D721Med (cell line): ENCODE measurements at regions not wholly inside any gene's neighbourhood (a gene's known extent, or its start where the extent isn't known, plus 50 kb on each side); places are given as distances from the start of the nearest gene placed in this dataset.
A peak's percentile ranks its signal among the peaks of the same experiment; 100 is the strongest.
"Not testable (repeated sequence)": the region's sequence is repeated elsewhere in the genome, so short reads cannot be mapped to it uniquely, and the experiment has no call there.

Experiments used
- DNase-seq: peaks from one replicate; pipeline ENCODE4 v3.0.0; 2011; ENCODE audit warnings: low spot score; ENCODE audit not compliant: insufficient read length
- FAIRE-seq: peaks from 2 replicates; lab custom pipeline; 2011; peaks lifted over from hg19 to GRCh38; lab: Jason Lieb, UNC
- TF ChIP-seq, protein P1 (sequence below): IDR thresholded peaks from 2 replicates; pipeline ENCODE4 v1.5.1; 2012; ENCODE audit warnings: mild to moderate bottlenecking, control low read depth; ENCODE audit not compliant: insufficient read depth; ENCODE audit errors: missing control alignments

DNA sequence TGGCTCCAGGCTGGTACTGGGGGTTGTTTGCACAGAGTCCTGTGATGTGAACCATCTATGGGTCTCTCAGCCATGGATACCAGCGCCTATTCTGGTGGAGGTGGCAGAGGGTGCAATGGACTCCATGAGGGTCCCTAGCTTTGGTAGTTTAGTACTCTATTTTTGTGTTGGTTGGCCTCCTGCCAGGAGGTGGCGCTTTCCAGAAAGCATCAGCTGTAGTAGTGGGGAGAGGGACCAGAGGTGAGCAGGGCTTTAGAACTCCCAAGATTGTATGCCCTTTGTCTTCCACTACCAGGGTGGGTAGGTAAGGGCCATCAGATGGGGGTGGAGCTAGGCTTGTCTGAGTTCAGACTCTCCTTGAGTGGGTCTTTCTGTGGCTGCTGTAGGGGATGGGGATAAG is 177.6 kb downstream of the TM2D1 start:
- DNase-seq, FAIRE-seq: not testable (repeated sequence)
- TF ChIP-seq, protein P1, sequence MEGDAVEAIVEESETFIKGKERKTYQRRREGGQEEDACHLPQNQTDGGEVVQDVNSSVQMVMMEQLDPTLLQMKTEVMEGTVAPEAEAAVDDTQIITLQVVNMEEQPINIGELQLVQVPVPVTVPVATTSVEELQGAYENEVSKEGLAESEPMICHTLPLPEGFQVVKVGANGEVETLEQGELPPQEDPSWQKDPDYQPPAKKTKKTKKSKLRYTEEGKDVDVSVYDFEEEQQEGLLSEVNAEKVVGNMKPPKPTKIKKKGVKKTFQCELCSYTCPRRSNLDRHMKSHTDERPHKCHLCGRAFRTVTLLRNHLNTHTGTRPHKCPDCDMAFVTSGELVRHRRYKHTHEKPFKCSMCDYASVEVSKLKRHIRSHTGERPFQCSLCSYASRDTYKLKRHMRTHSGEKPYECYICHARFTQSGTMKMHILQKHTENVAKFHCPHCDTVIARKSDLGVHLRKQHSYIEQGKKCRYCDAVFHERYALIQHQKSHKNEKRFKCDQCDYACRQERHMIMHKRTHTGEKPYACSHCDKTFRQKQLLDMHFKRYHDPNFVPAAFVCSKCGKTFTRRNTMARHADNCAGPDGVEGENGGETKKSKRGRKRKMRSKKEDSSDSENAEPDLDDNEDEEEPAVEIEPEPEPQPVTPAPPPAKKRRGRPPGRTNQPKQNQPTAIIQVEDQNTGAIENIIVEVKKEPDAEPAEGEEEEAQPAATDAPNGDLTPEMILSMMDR: peak; percentile 18

DNA sequence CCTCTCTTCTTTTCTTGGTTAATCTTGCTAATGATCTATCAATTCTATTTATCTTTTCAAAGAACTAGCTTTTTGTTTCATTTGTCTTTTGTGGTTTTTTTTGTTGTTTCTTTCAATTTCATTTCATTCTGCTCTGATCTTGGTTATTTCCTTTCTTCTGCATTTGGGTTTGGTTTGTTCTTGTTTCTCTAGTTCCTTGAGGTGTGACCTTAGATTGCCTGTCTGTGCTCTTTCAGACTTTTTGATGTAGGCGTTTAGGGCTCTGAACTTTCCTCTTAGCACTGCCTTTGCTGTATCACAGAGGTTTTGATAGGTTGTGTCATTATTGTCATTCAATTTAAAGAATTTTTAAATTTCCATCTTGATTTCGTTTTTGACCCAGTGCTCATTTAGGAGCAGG is 180.1 kb downstream of the TM2D1 start:
- not testable (repeated sequence) for DNase-seq, FAIRE-seq

DNA sequence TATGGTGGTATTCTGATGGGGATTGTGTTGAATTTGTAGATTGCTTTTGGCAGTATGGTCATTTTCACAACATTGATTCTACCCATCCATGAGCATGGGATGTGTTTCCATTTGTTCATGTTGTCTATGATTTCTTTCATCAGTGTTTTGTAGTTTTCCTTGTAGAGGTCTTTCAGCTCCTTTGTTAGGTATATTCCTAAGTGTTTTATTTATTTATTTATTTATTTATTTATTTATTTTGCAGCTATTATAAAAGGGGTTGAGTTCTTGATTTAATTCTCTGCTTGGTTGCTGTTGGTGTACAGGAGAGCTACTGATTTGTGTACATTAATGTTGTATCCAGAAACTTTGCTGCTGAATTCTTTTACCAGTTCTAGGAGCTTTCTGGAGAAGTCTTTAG is 181.4 kb downstream of the TM2D1 start:
- FAIRE-seq, DNase-seq: not testable (repeated sequence)

DNA sequence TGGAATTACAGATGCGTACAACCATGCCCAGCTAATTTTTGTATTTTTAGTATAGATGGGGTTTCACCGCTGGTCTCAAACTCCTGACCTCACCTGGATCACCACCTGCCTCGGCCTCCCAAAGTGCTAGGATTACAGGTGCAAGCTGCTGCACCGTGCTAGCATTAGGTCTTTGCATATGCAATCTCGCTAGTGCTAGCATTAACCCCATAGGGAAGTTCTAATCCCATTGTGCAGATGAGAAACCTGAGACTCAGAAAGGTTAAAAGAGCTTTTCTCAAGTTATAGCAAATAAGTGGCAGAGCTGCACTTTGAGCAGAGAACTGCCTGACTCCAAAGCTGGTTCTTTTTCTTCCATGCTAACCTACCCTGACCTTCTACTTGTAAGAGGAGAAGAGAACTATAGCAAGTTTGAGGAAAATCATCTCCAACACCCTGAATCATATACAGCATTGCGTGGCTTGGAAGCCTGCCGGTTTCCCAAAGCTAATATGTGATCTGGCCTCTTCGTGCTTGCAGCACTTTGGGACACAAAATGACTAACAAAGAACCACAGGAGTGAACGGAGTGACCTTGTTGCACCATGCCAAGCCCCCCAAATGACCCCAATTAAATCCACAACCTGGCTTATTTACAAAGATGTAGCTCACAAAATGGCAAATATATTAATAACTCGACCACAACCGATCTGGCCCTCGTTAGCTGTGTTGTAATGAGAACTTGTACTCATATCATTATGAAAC is 185.1 kb downstream of the TM2D1 start:
- DNase-seq: no peak

DNA sequence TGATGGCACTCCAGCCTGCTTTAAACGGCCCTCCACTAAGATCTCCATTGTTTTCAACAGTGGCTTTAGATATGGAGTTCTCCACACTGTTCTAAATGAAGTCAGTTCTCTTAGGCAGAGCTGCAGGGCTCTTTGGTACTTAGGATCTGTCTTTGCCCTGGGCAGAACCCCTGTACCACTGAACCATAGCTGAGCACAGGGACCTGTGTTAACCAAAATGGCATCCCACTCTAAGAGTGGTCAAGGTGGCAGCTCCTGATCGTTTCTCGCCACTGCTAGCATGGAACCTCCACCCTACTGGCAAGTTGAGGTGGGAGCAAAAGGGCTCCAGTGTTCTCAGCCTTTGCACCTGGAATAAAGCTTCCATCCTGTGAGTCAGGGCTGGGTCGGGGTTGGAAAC is 186.7 kb downstream of the TM2D1 start:
- FAIRE-seq (no peak), DNase-seq (no peak)
- TF ChIP-seq, protein P1: no peak

More for the DNA sequence above, 185.1 kb downstream of the TM2D1 start:
- TF ChIP-seq, protein P1: no peak
- no peak for FAIRE-seq

DNA sequence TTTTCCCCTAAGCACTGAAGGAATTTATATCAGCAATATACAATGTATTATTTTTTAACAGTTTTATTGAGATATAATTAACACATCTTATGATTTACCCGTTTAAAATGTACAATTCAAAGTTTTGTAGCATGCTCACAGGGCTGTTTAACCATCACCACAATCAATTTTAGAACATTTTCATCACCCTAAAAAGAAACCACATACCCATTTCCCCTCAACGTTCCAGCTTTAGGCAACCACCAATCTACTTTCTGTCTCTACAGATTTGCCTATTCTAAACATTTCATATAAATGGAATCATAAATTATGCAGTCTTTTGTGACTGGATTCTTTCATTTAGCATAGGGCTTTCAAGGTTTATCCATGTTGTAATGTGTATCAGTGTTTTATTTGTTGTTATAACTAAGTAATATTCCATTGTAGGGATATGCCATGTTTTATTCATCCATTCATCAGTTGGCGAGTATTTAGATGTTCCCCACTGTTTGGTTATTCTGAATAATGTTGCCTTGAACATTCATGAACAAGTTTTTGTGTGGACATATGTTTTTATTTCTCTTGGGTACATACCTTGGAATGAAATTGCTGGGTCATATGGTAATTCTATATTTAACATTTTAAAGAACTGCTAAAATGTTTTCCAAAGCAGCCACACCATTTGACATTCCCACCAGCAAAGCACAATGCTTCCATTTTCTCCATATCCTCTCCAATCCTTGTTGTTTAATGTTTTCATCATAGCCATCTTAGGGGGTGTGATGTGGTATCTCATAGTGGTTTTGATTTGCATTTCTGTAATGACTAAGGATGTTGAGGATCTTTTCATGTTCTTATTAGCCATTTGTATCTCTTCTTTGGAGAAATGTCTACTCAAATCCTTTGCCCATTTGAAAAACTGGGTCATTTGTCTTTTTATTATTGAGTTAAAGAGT is 188.5 kb downstream of the TM2D1 start:
- FAIRE-seq (no peak), DNase-seq (no peak)
- TF ChIP-seq, protein P1: no peak

DNA sequence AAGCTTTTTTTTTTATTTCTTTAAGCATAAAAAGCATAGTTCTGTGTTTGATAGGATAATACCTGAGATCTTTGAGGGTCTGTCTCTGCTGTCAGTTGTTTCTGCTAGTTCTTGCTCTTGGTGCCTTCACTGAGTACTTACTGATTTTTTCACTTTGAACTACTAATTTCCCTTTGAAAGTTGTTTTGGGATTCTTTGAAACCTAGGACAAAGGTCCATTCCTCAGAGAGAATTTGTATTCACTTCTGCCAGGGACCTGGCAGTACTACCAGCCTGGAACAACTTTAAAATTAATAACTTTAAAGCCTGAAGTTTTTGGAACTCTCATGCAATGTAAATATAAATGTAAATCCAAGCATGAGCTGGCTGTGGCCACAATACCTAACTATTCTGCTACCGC is 190.1 kb downstream of the TM2D1 start:
- TF ChIP-seq, protein P1: no peak
- DNase-seq (no peak), FAIRE-seq (no peak)

DNA sequence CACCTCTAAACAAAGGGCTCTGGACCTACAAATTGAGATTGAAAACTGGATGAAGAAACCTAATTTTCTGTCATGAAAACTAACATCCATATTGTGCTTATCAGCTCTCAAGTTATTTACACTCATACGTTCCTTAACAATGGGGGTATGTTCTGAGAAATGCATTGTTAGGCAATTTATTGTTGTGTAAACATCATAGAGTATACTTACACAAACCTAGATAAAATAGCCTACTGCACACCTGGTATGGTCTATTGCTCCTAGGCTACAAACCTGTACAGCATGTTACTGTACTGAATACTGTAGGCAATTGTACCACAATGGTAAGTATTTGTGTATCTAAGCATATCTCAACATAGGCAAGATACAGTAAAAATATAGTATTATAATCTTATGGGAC is 191.4 kb downstream of the TM2D1 start:
- DNase-seq (no peak), FAIRE-seq (no peak)
- TF ChIP-seq, protein P1: no peak
